IPS DF 6.9 (cell line): ENCODE measurements at regions not wholly inside any gene's neighbourhood (a gene's known extent, or its start where the extent isn't known, plus 50 kb on each side); places are given as distances from the start of the nearest gene placed in this dataset.

Experiments used
- DNase-seq: peaks from one replicate; pipeline ENCODE4 v3.0.0-alpha.2; 2013; ENCODE audit warnings: low read depth, low spot score
- H3K27ac ChIP-seq: one replicate; pipeline ENCODE4 v1.5.1; 2013; ENCODE audit warnings: low read length, control low read depth
- H3K27me3 ChIP-seq: 2 replicates; pipeline ENCODE4 v1.6.1; 2013; ENCODE audit warnings: mild to moderate bottlenecking, low read length; ENCODE audit not compliant: control insufficient read depth, insufficient read depth
- H3K36me3 ChIP-seq: 2 replicates; pipeline ENCODE4 v1.6.1; 2013; ENCODE audit warnings: low read length; ENCODE audit not compliant: control insufficient read depth, insufficient read depth
- H3K4me1 ChIP-seq: 2 replicates; pipeline ENCODE4 v1.6.1; 2013; ENCODE audit warnings: low read length; ENCODE audit not compliant: control insufficient read depth, insufficient read depth
- H3K4me3 ChIP-seq: 2 replicates; pipeline ENCODE4 v1.5.1; 2013; ENCODE audit warnings: mild to moderate bottlenecking, low read length
- H3K9me3 ChIP-seq: 2 replicates; pipeline ENCODE4 v1.6.1; 2013; ENCODE audit warnings: low read length, inconsistent platforms; ENCODE audit not compliant: control insufficient read depth, insufficient read depth
- WGBS: extraction: QIAGEN DNeasy Blood & Tissue Kit; methylation state at CpG from one replicate; pipeline ENCODE4 v1.1.7; 2013; ENCODE audit warnings: mixed read lengths, missing lambda C conversion rate; ENCODE audit not compliant: insufficient read length, insufficient coverage; 5-methylcytosine and 5-hydroxymethylcytosine counted together

DNA sequence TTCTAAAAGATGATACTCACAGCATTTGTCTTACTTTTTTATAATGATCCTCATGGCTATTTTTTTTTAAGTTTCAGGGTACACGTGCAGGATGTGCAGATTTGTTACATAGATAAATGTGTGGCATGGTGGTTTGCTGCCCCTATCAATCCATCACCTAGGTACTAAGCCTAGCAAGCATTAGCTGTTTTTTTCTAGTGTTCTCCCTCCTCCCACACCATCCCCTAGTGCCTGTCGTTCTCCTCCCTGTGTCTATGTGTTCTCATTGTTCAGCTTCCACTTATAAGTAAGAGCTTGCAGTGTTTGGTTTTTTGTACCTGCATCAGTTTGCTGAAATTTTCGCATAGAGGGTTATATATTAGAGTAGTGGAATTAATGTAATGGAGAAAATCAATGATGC, 189.1 kb upstream of the CDH12 start:
- Histone ChIP-seq H3K36me3 (no peaks in the 10 kb centered on the region), H3K27me3 (no peaks in the 10 kb centered on the region), H3K27ac (no peak overlapping the region), H3K9me3 (no peaks in the 10 kb centered on the region), H3K4me1 (no peaks in the 10 kb centered on the region), H3K4me3 (no peak overlapping the region)
- WGBS, result 100% methylated on average over 1 of the region's 3 CpGs
- DNase-seq, result no peak

DNA sequence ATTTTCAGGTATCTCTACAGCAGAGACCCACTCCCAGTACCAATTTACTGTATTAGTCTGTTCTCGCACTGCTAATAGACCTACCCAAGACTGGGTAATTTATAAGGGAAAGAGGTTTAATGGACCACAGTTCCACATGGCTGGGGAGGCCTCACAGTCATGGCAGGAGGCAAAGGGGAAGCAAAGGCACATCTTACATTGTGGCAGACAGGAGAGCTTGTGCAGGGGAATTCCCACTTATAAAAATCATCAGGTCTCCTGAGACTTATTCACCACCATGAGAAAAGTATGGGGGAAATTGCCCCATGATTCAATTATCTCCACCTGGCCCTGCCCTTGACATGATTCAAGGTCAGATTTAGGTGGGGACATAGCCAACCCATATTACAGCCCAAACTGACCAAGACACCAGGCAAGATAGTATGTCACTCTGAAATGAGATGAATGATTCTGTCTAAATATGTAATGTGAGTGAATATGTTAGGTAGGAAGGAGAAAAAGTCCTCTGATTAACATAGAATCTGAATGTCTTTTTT, 182.5 kb upstream of the CDH12 start:
- no peak for DNase-seq
- Histone ChIP-seq H3K27me3 (no peaks in the 10 kb centered on the region), H3K4me3 (no peak overlapping the region), H3K9me3 (no peaks in the 10 kb centered on the region), H3K27ac (no peak overlapping the region), H3K4me1 (no peaks in the 10 kb centered on the region), H3K36me3 (no peaks in the 10 kb centered on the region)
- WGBS, result no CpG with 5 or more reads among the region's 1 CpG

DNA sequence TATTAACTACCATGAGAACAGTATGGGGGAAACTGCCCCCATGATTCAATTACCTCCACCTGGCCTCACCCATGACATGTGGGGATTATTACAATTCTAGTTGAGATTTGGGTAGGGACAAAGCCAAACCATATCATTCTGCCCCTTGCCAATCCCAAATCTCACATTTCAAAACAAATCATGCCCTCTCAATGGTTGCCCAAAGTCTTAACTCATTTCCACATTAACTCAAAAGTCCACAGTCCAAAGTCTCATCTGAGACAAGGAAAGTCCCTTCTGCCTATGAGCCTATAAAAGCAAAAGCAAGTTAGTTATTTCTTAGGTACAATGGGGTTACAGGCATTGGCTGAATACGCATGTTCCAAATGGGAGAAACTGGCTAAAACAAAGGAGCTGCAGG, 180.7 kb upstream of the CDH12 start:
- no peaks in the 10 kb centered on the region for H3K27me3 ChIP-seq
- WGBS, result no CpG with 5 or more reads among the region's 1 CpG
- H3K27ac ChIP-seq, result no peak overlapping the region
- H3K4me1 ChIP-seq, result no peaks in the 10 kb centered on the region
- no peak for DNase-seq
- H3K36me3 ChIP-seq, result no peaks in the 10 kb centered on the region
- no peaks in the 10 kb centered on the region for H3K9me3 ChIP-seq
- H3K4me3 ChIP-seq, result no peak overlapping the region

DNA sequence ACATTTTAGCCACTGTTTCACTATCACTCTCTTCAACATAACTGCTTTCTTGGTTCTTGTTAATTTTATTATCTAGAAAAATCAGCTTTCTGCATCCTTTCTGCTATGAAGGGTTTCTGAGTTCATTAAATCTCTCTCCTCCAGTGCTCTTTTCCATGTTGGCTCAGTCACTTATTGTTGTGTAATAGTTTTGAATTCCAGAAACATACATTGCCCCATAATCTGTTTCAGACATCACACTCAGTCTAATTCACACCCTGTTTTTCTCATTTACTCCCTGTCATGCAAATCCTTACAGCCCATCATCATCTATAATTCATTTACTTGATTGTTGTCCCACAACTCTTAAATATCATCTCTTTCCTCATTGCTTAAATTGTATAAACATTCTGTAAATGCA, 176.1 kb upstream of the CDH12 start:
- DNase-seq, result no peak
- no peaks in the 10 kb centered on the region for H3K9me3 ChIP-seq
- no peaks in the 10 kb centered on the region for H3K36me3 ChIP-seq
- H3K4me3 ChIP-seq, result no peak overlapping the region
- H3K4me1 ChIP-seq, result no peaks in the 10 kb centered on the region
- no peaks in the 10 kb centered on the region for H3K27me3 ChIP-seq
- H3K27ac ChIP-seq, result no peak overlapping the region

DNA sequence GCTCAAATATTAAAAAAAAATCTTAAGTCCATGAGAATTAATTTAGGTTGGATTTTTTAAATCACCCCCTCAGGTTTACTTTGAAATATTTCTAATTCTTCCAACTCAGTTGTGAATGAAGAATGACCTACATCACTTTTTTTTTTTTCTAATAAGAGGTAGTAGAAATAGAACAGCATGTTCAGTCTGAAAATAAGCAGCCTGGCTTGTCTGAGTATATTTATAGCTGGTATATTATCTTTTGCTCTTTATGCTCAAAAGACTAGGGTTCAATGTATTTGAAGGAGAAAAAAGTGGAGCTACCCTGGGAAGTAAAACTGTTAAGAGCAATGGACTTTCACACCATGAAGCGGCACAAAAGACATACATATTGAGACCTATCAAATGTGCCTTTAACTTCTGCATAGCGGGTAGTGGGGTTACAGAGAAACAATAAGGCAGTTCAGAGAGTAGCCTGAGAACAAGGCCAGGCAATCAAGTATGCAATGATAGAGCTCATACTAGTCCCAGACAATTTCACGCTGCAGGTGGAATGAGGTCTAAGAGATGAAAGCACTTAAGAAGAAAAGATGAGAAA, 175.4 kb upstream of the CDH12 start:
- H3K27me3 ChIP-seq, result no peaks in the 10 kb centered on the region
- no CpG with 5 or more reads among the region's 3 CpGs for WGBS
- DNase-seq, result no peak
- H3K27ac ChIP-seq, result no peak overlapping the region
- H3K36me3 ChIP-seq, result no peaks in the 10 kb centered on the region
- no peaks in the 10 kb centered on the region for H3K4me1 ChIP-seq
- H3K9me3 ChIP-seq, result no peaks in the 10 kb centered on the region
- no peak overlapping the region for H3K4me3 ChIP-seq

DNA sequence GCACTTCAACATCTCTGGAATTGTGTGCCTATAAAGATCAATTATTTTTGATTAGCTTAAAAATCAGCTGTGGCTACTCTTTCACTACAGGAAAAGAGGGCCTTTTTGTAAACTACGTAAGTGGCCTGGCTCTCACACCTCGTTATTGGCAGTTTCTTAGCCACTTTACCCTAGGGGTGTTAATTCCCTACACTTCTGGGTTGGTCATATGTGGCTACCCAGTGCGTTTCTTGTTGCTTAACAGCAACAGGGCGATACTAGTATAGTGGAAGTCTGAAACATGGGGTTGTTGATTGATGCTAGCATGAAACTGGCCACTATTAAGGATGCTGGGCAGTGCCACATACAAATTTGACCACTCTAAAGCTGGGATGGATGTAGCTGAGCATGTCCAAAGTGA, 174.7 kb upstream of the CDH12 start:
- Histone ChIP-seq H3K4me1 (no peaks in the 10 kb centered on the region), H3K27me3 (no peaks in the 10 kb centered on the region), H3K9me3 (no peaks in the 10 kb centered on the region), H3K27ac (no peak overlapping the region), H3K36me3 (no peaks in the 10 kb centered on the region), H3K4me3 (no peak overlapping the region)
- WGBS, result no CpG with 5 or more reads among the region's 4 CpGs
- DNase-seq, result no peak

DNA sequence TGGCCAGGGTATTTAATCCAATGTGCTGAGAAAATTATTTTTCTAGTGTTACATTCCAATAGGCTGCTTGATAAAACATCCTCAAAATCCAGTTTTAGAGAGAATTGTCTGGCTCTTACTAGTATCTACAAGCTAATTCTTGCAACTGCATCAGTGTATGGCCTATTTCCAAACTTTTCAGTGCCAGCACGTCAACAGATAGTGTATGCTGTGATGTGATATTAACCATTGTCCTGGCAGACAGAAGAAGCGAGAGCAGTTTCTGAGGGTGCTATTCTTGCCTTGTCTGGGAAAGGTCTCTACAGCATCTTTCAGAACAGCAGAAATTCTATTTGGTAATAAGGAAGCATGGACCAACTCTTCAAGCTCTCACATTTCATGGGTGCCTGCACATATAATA, 174.2 kb upstream of the CDH12 start:
- H3K27ac ChIP-seq, result no peak overlapping the region
- WGBS, result no CpG with 5 or more reads among the region's 2 CpGs
- no peaks in the 10 kb centered on the region for H3K4me1 ChIP-seq
- DNase-seq, result no peak
- no peak overlapping the region for H3K4me3 ChIP-seq
- no peaks in the 10 kb centered on the region for H3K27me3 ChIP-seq
- H3K36me3 ChIP-seq, result no peaks in the 10 kb centered on the region
- no peaks in the 10 kb centered on the region for H3K9me3 ChIP-seq

DNA sequence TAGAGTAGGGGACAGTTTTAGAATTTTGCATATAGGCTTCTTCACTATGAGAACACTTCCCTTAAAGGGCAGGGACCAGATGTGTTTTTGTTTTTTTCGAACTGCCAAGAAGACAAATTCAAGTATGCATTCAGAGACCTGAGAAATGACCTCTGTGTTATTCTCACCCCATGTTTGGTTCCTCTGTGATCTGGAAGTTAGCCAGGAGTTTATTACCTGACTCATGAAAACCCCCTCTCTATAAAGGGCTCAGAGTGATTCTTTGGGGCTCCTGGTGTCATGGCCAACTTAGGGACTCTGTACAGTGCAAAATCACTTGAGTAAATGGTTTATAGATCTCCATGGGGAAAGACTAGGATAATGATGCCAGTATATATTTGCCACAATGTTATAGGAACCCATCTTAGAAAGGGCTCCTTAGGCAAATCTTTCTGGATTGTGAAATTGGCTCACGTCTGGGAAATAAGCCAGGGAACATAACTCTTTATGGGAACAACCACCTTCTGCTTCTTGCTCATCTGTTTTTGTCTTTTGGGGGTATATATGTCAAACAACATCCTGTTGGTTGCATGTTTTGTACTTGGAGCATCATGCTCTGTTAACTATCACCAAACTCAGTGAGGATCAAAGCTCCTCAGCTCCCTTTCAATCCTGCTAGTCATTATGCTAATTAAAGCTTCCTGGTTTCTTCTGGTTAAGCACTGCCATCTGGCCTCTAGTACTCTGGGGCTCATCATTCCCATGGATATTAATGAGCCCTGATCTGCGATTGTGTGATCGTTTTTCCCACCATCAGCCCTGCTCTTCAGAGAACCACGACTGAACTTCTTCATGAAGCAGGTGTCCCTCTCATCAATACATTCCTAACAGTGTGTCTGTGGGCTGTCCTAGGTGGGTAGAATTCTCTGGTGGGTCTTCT, 173.4 kb upstream of the CDH12 start:
- no CpG with 5 or more reads among the region's 5 CpGs for WGBS
- no peaks in the 10 kb centered on the region for H3K4me1 ChIP-seq
- no peak for DNase-seq
- H3K27ac ChIP-seq, result no peak overlapping the region
- H3K9me3 ChIP-seq, result no peaks in the 10 kb centered on the region
- no peaks in the 10 kb centered on the region for H3K36me3 ChIP-seq
- no peaks in the 10 kb centered on the region for H3K27me3 ChIP-seq
- no peak overlapping the region for H3K4me3 ChIP-seq

DNA sequence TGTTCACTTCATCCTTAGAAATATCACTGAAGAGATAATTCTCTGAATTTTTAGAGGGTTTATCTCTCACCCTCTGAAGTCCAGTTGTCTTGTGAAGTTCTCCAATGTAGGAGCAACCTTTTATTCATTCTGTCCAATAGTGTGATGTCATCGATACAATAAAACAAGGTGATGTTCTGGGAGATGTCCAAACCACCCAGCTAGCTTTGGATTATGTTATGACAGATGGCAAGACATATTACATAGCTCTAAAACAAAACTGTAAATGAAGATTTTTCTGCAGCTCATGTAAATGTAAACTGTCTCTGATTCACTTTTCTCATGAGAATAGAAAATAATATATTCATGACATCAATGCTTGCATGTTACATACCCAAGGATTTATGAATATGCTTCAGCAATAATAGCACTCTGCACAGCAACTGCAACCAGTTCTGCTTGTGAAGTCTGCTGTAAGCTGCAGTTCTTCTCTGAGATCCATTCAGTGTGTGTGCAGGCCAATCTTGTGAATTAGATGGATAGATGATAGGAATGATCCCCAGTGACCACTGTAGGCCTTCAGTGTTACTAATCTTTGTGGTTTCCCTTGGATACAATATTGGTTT, 172.6 kb upstream of the CDH12 start:
- Histone ChIP-seq H3K4me1 (no peaks in the 10 kb centered on the region), H3K36me3 (no peaks in the 10 kb centered on the region), H3K27ac (no peak overlapping the region), H3K4me3 (no peak overlapping the region), H3K27me3 (no peaks in the 10 kb centered on the region), H3K9me3 (no peaks in the 10 kb centered on the region)
- no CpG with 5 or more reads among the region's 1 CpG for WGBS
- DNase-seq, result no peak

DNA sequence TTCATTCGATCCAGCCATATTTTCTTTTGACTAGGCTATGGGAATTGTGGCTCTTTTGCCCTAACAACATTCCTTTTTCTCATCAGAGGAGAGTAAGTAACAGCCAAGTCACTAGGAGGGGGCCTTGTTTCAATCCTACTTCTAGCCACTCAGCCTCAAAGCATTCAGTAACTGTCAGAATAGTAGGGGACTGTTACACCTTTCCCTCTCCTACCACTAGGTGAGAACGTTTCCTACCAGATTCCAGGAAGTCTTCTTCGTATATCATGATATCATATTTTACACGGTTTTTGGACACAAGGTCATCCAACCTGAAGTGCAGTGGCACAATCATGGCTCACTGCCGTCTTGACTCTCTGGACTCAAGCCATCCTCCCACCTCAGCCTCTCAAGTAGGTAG, 171.3 kb upstream of the CDH12 start:
- H3K27ac ChIP-seq, result no peak overlapping the region
- no peaks in the 10 kb centered on the region for H3K4me1 ChIP-seq
- no peaks in the 10 kb centered on the region for H3K27me3 ChIP-seq
- no peaks in the 10 kb centered on the region for H3K36me3 ChIP-seq
- no peak overlapping the region for H3K4me3 ChIP-seq
- no CpG with 5 or more reads among the region's 5 CpGs for WGBS
- no peaks in the 10 kb centered on the region for H3K9me3 ChIP-seq
- DNase-seq, result no peak
